ENCODE measurements at regions not wholly inside any gene's neighbourhood (a gene's known extent, or its start where the extent isn't known, plus 50 kb on each side); places are given as distances from the start of the nearest gene placed in this dataset.

DNA sequence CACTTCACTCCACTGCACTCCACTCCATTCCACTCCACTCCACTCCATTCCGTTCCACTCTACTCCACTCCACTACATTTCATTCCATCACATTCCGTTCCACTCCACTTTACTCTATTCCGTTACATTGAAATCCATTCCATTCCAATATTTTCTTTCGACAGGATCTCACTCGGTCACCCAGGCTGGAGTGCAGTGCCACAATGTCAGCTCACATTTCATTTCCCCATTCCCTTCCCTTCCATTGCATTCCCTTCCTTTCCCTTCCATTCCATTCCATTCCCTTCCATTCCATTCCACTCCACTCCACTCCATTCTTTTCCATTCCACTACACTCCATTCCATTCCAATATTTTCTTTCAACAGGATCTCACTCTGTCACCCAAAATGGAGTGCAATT, 1407.6 kb upstream of the USP9Y start:
- DNase-seq = no peak
- in situ Hi-C loops (cut with HindIII; ENCODE audit: low pct_ligation_motif_present, low pct_unique_long_range_greater_than_20kb, low sequenced_read_pairs) = no loop called here

DNA sequence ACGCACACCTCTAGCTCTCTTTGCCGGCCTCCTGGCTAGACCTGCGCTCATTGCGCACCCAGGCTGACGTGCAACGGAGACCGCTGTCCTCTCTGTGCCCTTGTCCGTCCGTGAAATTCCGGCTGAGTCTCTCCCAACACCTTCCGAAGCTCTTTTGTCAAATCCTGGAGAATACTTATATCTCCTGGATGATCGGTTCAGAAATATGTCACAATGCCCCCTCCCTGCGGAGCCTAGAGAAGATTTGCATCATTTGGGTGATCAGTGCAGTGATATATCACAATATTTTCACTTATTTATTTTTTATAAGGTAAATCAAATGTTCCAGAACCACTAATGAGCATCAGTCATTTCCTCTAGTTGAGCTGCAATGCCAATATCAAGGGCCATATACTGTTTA, 1366.9 kb upstream of the USP9Y start:
- in situ Hi-C loops (cut with HindIII; ENCODE audit: low pct_ligation_motif_present, low pct_unique_long_range_greater_than_20kb, low sequenced_read_pairs) = no loop called here
- peak; percentile 10 for DNase-seq
